Body of pancreas (tissue), 4 donors: ENCODE measurements at regions not wholly inside any gene's neighbourhood (a gene's known extent, or its start where the extent isn't known, plus 50 kb on each side); places are given as distances from the start of the nearest gene placed in this dataset.

Experiments
- CTCF ChIP-seq, 7 experiments: fragments of 450-650 bp in 4 of 7; fragments of 200-600 bp in 3 of 7; sonication (generic) in 3 of 7; IDR thresholded peaks; one replicate each; pipeline ENCODE4 v1.5.1; 2016 to 2019; ENCODE audit warnings: antibody characterized with exemption in 7 of 7
- POLR2A ChIP-seq, 3 donors: fragments of 450-650 bp; IDR thresholded peaks; one replicate each; pipeline ENCODE4 v1.6.1; 2016; ENCODE audit warnings: antibody characterized with exemption in 3 of 3, mild to moderate bottlenecking in 2 of 3

GRCh38 chr5:147981074-147981473 is 74.7 kb upstream of the C5orf46 start:
- no peak for TF ChIP-seq CTCF (IDR thresholded peaks at IDR 0.05)
- no peak for TF ChIP-seq POLR2A (IDR thresholded peaks at IDR 0.05)
